WTC11 (cell line): ENCODE measurements at regions not wholly inside any gene's neighbourhood (a gene's known extent, or its start where the extent isn't known, plus 50 kb on each side); places are given as distances from the start of the nearest gene placed in this dataset.

Source experiments
- ATAC-seq: fragments of 200-7000 bp; cut with Tn5 transposase; 2 replicates; pipeline ENCODE4 v1.10.0; 2021; ENCODE audit warnings: mild to moderate bottlenecking, moderate library complexity
- CTCF ChIA-PET: fragments of 300-600 bp; sonication (Branson Sonifier 250); formaldehyde crosslinking; loops from one replicate; lab custom pipeline; 2021; ENCODE audit warnings: antibody characterized with exemption; lab: Charles Lee
- POLR2A ChIA-PET: fragments of 350-600 bp; sonication (Branson Sonifier 250); formaldehyde crosslinking; loops from one replicate; lab custom pipeline; 2021; ENCODE audit warnings: antibody characterized with exemption; lab: Charles Lee
- DNase-seq: peaks from one replicate; pipeline ENCODE4 v3.0.0; 2021; ENCODE audit warnings: low spot score
- H3K27ac Mint-ChIP-seq: 2 replicates; pipeline ENCODE4 v1.8.0; 2021; ENCODE audit warnings: mixed read lengths
- H3K27me3 Mint-ChIP-seq: 2 replicates; pipeline ENCODE4 v1.8.0; 2021; ENCODE audit warnings: low read depth, mild to moderate bottlenecking, moderate library complexity, mixed read lengths
- H3K36me3 Mint-ChIP-seq: 2 replicates; pipeline ENCODE4 v1.8.0; 2021; ENCODE audit warnings: mixed read lengths
- H3K4me1 Mint-ChIP-seq: 2 replicates; pipeline ENCODE4 v1.8.0; 2022; ENCODE audit warnings: mixed read lengths
- H3K4me3 Mint-ChIP-seq: 2 replicates; pipeline ENCODE4 v1.8.0; 2021; ENCODE audit warnings: mild to moderate bottlenecking, moderate library complexity, mixed read lengths
- H3K9me3 Mint-ChIP-seq: 2 replicates; pipeline ENCODE4 v1.8.0; 2021; ENCODE audit warnings: mixed read lengths
- CBFB ChIP-seq: sonication (generic); formaldehyde crosslinking; IDR thresholded peaks from 2 replicates; pipeline ENCODE4 v1.8.1; 2022; ENCODE audit warnings: mild to moderate bottlenecking, low read depth, missing genetic modification reagents
- CREB1 ChIP-seq: sonication (generic); formaldehyde crosslinking; IDR thresholded peaks from 2 replicates; pipeline ENCODE4 v1.8.0; 2023; ENCODE audit warnings: mild to moderate bottlenecking, missing genetic modification reagents
- E2F4 ChIP-seq: sonication (generic); formaldehyde crosslinking; IDR thresholded peaks from 2 replicates; pipeline ENCODE4 v1.8.1; 2022; ENCODE audit warnings: low read depth, mild to moderate bottlenecking, moderate library complexity, missing genetic modification reagents, borderline replicate concordance
- E2F5 ChIP-seq: sonication (generic); formaldehyde crosslinking; IDR thresholded peaks from 2 replicates; pipeline ENCODE4 v1.8.1; 2022; ENCODE audit warnings: mild to moderate bottlenecking, moderate library complexity, missing genetic modification reagents
- ELF4 ChIP-seq: sonication (generic); formaldehyde crosslinking; IDR thresholded peaks from 2 replicates; pipeline ENCODE4 v1.8.1; 2022; ENCODE audit warnings: low read depth, mild to moderate bottlenecking, moderate library complexity, missing genetic modification reagents
- FOXJ3 ChIP-seq: sonication (generic); formaldehyde crosslinking; IDR thresholded peaks from 2 replicates; pipeline ENCODE4 v1.9.0; 2021; ENCODE audit warnings: missing genetic modification reagents, mild to moderate bottlenecking, borderline replicate concordance
- GABPB1 ChIP-seq: sonication (generic); formaldehyde crosslinking; IDR thresholded peaks from 2 replicates; pipeline ENCODE4 v1.8.1; 2023; ENCODE audit warnings: mild to moderate bottlenecking, missing genetic modification reagents
- GRHL2 ChIP-seq: fragments of 250-450 bp; sonication (Bioruptor Pico); IDR thresholded peaks from 2 replicates; pipeline ENCODE4 v1.8.0; 2022; ENCODE audit warnings: mild to moderate bottlenecking, moderate library complexity; ENCODE audit not compliant: insufficient replicate concordance, severe bottlenecking
- GTF2I ChIP-seq: fragments of 250-450 bp; sonication (Bioruptor Pico); conservative IDR thresholded peaks from 2 replicates; pipeline ENCODE4 v1.4.0; 2021; ENCODE audit warnings: mild to moderate bottlenecking
- HMGA2 ChIP-seq: fragments of 250-450 bp; sonication (Bioruptor Pico); IDR thresholded peaks from 2 replicates; pipeline ENCODE4 v1.4.0; 2021; ENCODE audit warnings: mild to moderate bottlenecking, moderate library complexity
- NR3C1 ChIP-seq: sonication (generic); formaldehyde crosslinking; conservative IDR thresholded peaks from 2 replicates; pipeline ENCODE4 v1.8.1; 2023; ENCODE audit warnings: low read depth, mild to moderate bottlenecking, missing genetic modification reagents
- OVOL2 ChIP-seq: fragments of 250-450 bp; sonication (Bioruptor Pico); IDR thresholded peaks from 2 replicates; pipeline ENCODE4 v1.9.0; 2021; ENCODE audit warnings: mild to moderate bottlenecking, borderline replicate concordance
- PRRX2 ChIP-seq: fragments of 250-450 bp; sonication (Bioruptor Pico); IDR thresholded peaks from 2 replicates; pipeline ENCODE4 v1.8.0; 2021; ENCODE audit warnings: mild to moderate bottlenecking
- RELA ChIP-seq: sonication (generic); formaldehyde crosslinking; IDR thresholded peaks from 2 replicates; pipeline ENCODE4 v1.8.1; 2022; ENCODE audit warnings: missing genetic modification reagents, mild to moderate bottlenecking, borderline replicate concordance
- SP1 ChIP-seq: sonication (generic); formaldehyde crosslinking; conservative IDR thresholded peaks from 2 replicates; pipeline ENCODE4 v1.8.1; 2022; ENCODE audit warnings: missing genetic modification reagents
- ZNF232 ChIP-seq: sonication (generic); formaldehyde crosslinking; IDR thresholded peaks from 2 replicates; pipeline ENCODE4 v1.8.0; 2022; ENCODE audit warnings: mild to moderate bottlenecking, missing genetic modification reagents
- ZNF423 ChIP-seq: fragments of 250-450 bp; sonication (Bioruptor Pico); IDR thresholded peaks from 2 replicates; pipeline ENCODE4 v2.1.2; 2022; ENCODE audit warnings: mild to moderate bottlenecking, moderate library complexity
- ZNF532 ChIP-seq: fragments of 250-450 bp; sonication (Bioruptor Pico); IDR thresholded peaks from 2 replicates; pipeline ENCODE4 v1.9.0; 2021; ENCODE audit warnings: mild to moderate bottlenecking, borderline replicate concordance
- TF ChIP-seq, protein P1 (sequence below): sonication (generic); formaldehyde crosslinking; IDR thresholded peaks from 2 replicates; pipeline ENCODE4 v1.8.0; 2022; ENCODE audit warnings: mild to moderate bottlenecking, missing genetic modification reagents
- TF ChIP-seq, protein P2 (sequence below): sonication (generic); formaldehyde crosslinking; IDR thresholded peaks from 2 replicates; pipeline ENCODE4 v1.8.1; 2023; ENCODE audit warnings: mild to moderate bottlenecking, missing genetic modification reagents
- TF ChIP-seq, protein P3 (sequence below): sonication (generic); formaldehyde crosslinking; IDR thresholded peaks from 2 replicates; pipeline ENCODE4 v1.8.1; 2023; ENCODE audit warnings: mild to moderate bottlenecking, missing genetic modification reagents, moderate library complexity
- TF ChIP-seq, protein P4 (sequence below): fragments of 250-450 bp; sonication (Bioruptor Pico); IDR thresholded peaks from 2 replicates; pipeline ENCODE4 v1.9.0; 2021; ENCODE audit warnings: mild to moderate bottlenecking

DNA sequence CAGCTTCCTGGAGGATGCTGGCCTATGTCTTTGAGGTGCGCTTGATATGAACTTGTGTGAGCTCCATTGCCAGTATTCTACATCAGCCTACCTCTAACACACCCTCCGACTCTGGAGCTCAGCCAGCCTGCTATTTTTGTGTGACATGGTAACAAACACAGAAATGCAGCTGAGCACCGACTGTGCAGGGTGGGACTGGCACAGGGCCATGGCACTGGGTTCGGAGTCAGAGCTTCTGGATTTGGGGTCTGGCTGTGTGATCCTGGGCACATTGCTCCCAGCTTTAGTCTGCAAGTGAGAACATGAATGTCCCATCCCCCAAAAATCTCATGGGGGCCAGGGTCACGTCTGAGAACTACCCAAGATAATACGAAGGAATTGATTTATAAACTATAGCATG is 257.2 kb upstream of the CTBP2 start (continued):
- TF ChIP-seq ZNF532 (CRISPR knock-in tag): no peak
- no peak for TF ChIP-seq GABPB1 (CRISPR knock-in tag)

GRCh38 chr10:125415964-125416363 is 255.6 kb upstream of the CTBP2 start:
- H3K36me3 Mint-ChIP-seq: no peaks in the 10 kb centered on the region
- ChIA-PET CTCF (interaction anchor here (1.3 kb wide), 1 partner anchor 151 kb away, joined by 3 read pairs; no protein-coding TSS in a partner anchor), POLR2A (no interaction called here)
- H3K9me3 Mint-ChIP-seq: peaks cover 8% of the 10 kb centered on the region
- H3K27ac Mint-ChIP-seq: no peak overlapping the region
- DNase-seq: no peak
- H3K4me1 Mint-ChIP-seq: no peaks in the 10 kb centered on the region
- no peaks in the 10 kb centered on the region for H3K27me3 Mint-ChIP-seq
- ATAC-seq: no peak
- no peak overlapping the region for H3K4me3 Mint-ChIP-seq
- TF ChIP-seq GRHL2 (CRISPR knock-in tag) (no peak), ZNF232 (CRISPR knock-in tag) (no peak), SP1 (CRISPR knock-in tag) (no peak), HMGA2 (CRISPR knock-in tag) (no peak), GTF2I (CRISPR knock-in tag) (no peak), E2F4 (CRISPR knock-in tag) (no peak), ZNF423 (CRISPR knock-in tag) (no peak), E2F5 (CRISPR knock-in tag) (no peak), NR3C1 (CRISPR knock-in tag) (no peak), CREB1 (CRISPR knock-in tag) (no peak), CBFB (no peak), OVOL2 (CRISPR knock-in tag) (no peak), FOXJ3 (no peak), ELF4 (CRISPR knock-in tag) (no peak), RELA (CRISPR knock-in tag) (no peak), PRRX2 (CRISPR knock-in tag) (no peak)
- TF ChIP-seq, protein P1, sequence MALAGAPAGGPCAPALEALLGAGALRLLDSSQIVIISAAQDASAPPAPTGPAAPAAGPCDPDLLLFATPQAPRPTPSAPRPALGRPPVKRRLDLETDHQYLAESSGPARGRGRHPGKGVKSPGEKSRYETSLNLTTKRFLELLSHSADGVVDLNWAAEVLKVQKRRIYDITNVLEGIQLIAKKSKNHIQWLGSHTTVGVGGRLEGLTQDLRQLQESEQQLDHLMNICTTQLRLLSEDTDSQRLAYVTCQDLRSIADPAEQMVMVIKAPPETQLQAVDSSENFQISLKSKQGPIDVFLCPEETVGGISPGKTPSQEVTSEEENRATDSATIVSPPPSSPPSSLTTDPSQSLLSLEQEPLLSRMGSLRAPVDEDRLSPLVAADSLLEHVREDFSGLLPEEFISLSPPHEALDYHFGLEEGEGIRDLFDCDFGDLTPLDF (CRISPR knock-in tag): no peak
- TF ChIP-seq, protein P2, sequence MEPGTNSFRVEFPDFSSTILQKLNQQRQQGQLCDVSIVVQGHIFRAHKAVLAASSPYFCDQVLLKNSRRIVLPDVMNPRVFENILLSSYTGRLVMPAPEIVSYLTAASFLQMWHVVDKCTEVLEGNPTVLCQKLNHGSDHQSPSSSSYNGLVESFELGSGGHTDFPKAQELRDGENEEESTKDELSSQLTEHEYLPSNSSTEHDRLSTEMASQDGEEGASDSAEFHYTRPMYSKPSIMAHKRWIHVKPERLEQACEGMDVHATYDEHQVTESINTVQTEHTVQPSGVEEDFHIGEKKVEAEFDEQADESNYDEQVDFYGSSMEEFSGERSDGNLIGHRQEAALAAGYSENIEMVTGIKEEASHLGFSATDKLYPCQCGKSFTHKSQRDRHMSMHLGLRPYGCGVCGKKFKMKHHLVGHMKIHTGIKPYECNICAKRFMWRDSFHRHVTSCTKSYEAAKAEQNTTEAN (CRISPR knock-in tag): no peak
- TF ChIP-seq, protein P3, sequence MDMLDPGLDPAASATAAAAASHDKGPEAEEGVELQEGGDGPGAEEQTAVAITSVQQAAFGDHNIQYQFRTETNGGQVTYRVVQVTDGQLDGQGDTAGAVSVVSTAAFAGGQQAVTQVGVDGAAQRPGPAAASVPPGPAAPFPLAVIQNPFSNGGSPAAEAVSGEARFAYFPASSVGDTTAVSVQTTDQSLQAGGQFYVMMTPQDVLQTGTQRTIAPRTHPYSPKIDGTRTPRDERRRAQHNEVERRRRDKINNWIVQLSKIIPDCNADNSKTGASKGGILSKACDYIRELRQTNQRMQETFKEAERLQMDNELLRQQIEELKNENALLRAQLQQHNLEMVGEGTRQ (CRISPR knock-in tag): no peak
- TF ChIP-seq, protein P4, sequence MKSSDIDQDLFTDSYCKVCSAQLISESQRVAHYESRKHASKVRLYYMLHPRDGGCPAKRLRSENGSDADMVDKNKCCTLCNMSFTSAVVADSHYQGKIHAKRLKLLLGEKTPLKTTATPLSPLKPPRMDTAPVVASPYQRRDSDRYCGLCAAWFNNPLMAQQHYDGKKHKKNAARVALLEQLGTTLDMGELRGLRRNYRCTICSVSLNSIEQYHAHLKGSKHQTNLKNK (CRISPR knock-in tag): no peak
